Inflammatory macrophage treated with lipopolysaccharide for 1 hour (primary cell): ENCODE measurements at regions not wholly inside any gene's neighbourhood (a gene's known extent, or its start where the extent isn't known, plus 50 kb on each side); places are given as distances from the start of the nearest gene placed in this dataset.
A peak's percentile ranks its signal among the peaks of the same experiment; 100 is the strongest.

ENCODE experiments used
- DNase-seq, 2 donors: peaks; one replicate each; pipeline ENCODE4 v3.0.0-alpha.2; 2020 to 2022

DNA sequence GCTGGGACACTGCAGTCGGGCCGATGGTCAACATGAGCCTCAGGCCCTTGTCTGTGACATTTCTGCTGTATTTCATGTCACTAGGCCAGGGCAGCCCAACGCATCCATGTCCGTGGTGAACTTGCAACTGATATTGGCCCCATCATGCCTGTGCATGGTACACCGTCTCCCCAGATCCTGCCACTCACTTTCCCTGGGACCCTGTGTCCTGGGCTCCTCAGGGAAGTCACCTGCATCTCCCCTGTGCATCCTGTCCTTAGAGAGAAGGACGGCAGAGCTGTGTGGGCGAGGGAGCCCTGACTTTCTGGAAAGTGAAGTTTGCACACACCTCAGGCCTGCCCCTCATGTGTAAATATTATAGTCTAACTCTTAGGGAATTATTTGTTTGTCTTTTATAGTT, 123.3 kb downstream of the ACKR3 start:
- no peak for DNase-seq

DNA sequence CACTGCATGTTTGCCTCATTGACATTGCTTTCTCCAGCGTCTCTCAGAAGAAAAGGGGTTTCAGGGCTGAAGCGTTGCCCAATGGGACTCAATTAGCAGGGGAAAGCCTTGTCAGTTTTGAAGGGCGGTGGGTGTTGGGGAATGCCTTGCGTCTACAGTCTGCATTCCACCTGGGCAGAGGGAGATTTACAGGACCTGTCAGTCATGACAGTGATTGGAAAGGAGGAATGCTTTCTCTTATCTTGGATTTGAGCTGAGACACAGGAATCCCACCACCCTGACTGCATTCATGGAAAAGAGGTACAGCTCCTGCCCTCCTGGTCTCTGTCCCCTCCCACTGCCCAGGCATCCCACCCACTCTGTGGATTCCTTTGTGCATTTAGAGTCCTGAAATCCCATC, 123.9 kb downstream of the ACKR3 start:
- DNase-seq, result no peak

- DNase-seq, result no peak
Observed at GRCh38 chr2:236694146-236694888, 124.7 kb downstream of the ACKR3 start.

- DNase-seq, result no peak
Observed at GRCh38 chr2:236696834-236697233, 127.2 kb downstream of the ACKR3 start.

GRCh38 chr2:236698016-236698627, 128.5 kb downstream of the ACKR3 start:
- DNase-seq, result no peak

GRCh38 chr2:236700703-236701102, 131.1 kb downstream of the ACKR3 start:
- DNase-seq, result no peak

DNA sequence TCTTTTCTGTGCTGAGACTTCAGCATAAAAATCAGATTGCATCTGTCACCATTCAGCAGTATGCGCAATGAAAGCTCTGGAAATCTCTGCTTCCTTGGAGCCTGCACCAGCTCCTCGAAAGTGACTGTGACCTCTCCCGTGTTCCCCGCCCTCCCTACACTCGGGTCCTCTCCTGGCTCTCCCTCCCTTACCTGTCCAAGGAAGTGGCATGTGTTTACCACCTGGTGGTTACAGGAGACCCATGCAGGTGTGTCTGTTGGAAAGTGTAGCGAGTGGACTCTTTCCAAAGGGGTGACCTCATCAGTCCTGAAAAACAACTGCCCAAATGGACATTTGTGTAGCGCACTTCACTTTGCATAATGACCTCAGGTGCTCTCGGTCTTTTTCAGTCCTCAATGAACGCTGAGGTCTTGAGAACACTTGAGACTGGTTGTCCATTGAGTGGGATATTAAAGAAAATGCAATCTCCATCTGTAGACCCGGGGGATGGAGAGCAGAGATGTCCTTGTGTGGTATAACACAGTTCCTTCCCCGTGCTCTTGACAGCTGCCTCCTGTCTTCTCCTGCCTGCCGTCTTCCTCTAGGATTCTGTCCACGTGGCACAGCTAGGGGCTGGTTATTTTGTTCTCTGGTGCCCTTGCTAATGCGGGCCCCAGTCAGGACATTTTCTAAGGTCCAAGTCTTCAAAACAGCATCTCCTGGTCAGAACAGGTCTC, 133.2 kb downstream of the ACKR3 start:
- no peak for DNase-seq

- DNase-seq, result no peak
Observed at GRCh38 chr2:236703373-236703709, 133.7 kb downstream of the ACKR3 start.

- DNase-seq, result no peak
Observed at GRCh38 chr2:236703906-236704305, 134.3 kb downstream of the ACKR3 start.

DNA sequence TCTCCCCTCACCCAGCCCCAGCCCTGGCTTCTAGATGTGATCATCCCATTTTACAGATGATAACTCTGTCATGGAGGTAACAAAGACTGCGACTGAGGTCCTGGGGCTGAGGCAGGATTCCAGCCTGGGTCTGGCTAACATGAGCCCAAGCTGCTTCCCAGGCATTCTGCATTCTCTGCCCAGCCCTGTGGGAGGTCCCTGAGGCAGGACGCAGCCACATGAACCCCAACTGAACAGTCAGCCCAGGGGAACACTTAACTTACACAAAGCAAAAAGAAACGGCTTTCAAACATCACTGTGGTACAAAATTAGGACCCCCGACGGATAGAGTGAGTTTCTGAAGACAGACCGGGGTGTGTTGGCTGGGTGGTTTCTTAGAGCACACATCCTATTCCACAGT, 135.3 kb downstream of the ACKR3 start:
- no peak for DNase-seq

DNA sequence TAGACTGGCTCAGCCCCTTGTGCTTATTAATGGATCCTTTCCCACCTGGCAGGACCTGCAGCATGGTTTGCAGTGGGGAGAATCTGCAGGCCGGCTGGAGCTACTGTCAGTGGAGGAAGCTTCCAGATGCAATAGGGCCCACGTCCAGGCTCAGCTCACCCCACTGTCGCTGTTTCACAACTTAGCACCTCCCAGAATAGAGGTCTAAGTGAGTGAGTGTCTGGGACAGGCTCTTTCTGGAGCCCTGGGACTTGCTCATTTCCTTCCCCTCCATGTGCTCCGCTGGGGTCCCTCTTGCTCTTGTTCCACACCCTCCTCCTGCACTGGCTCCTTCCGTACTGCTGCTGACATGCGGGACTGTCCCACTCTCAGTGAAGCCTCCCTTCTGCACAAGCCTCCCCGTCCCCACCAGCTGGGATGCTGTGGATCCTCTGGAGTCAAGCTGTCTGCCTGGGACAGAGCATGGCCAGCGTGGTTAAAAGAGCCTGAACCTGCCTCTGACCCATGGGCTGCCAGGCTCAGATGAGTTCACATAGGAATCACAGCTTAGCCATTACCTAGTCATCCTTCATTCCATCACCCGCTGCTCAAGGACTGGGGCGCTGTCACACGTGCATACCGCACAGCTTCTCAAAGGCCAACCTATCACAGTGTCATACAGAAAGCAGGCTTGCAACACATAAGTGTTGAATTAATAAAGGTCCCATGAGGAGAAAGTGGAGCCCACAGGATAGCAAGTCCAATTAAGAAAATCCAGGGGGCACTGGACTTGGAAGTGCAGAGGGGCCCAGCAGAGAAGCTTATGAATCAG, 135.9 kb downstream of the ACKR3 start:
- DNase-seq, result peak; percentile 40 to 45

GRCh38 chr2:236706288-236706687, 136.7 kb downstream of the ACKR3 start:
- no peak for DNase-seq

GRCh38 chr2:236706803-236707202, 137.2 kb downstream of the ACKR3 start:
- DNase-seq, result no peak

- DNase-seq, result peak; percentile 45 to 61
Observed at GRCh38 chr2:236711440-236711839, 141.8 kb downstream of the ACKR3 start.

DNA sequence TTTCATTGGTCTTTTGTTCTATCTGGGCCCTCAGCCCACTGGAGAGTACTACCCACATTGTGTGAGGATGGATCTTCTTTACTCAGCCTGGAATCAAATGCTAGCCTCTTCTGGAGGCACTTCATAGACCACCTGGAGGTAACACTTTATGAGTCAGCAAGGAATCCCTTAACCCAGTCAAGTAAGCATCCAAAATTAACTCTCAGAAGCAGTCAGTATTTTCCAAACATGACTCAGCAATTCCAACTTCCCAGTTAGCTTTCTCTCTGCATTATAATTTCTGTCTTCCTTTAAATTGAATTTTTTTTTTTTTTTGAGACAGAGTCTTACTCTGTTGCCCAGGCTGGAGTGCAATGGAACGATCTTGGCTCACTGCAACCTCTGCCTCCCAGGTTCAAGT, 142.7 kb downstream of the ACKR3 start:
- peak; percentile 41 to 46 for DNase-seq

GRCh38 chr2:236712961-236713673, 143.5 kb downstream of the ACKR3 start:
- DNase-seq, result peak in 1 of 2 donors; percentile 4

- no peak for DNase-seq
Observed at GRCh38 chr2:236714080-236714479, 144.5 kb downstream of the ACKR3 start.

- DNase-seq, result peak in 1 of 2 donors; percentile 39
Observed at GRCh38 chr2:236715077-236715476, 145.5 kb downstream of the ACKR3 start.

- DNase-seq, result no peak
Observed at GRCh38 chr2:236715491-236715961, 145.9 kb downstream of the ACKR3 start.

GRCh38 chr2:236717120-236717519, 147.5 kb downstream of the ACKR3 start:
- DNase-seq, result no peak

GRCh38 chr2:236717729-236718128, 148.1 kb downstream of the ACKR3 start:
- DNase-seq, result no peak

- no peak for DNase-seq
Observed at GRCh38 chr2:236718207-236718992, 148.8 kb downstream of the ACKR3 start.
